ENCODE measurements at regions not wholly inside any gene's neighbourhood (a gene's known extent, or its start where the extent isn't known, plus 50 kb on each side); places are given as distances from the start of the nearest gene placed in this dataset.
"Not testable (repeated sequence)": the region's sequence is repeated elsewhere in the genome, so short reads cannot be mapped to it uniquely, and the experiment has no call there.

DNA sequence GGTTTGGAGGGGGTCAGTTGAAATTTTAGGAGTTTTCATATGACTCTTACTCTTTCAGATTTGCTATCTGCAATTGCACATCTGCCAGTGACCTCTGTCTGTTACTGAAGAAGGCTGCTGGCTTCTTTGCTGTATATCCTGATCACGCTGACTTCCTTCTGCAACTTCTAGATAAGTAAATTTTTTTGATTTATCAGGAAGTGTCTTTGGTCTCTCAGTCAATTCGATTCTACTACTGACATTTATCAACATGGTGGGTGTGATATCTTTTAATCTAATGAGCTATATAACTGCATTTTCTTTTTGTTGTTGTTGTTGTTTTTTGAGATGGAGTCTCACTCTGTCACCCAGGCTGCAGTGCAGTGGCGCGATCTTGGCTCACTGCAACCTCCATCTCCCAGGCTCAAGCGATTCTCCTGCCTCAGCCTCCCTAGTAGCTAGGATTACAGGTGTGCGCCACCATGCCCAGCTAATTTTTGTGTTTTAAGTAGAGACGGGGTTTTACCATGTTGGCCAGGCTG lies 55.7 kb upstream of the HBS1L start:
- CTCF ChIA-PET; H3K9ac ChIP-seq (ENCODE audit: low read length); H3K9me3 Mint-ChIP-seq (ENCODE audit: insufficient read depth); H3K36me3 ChIP-seq (replicated peaks in 1 of 2; ENCODE audit: control extremely low read depth in 1 of 2, control insufficient read depth in 1 of 2, extremely low read depth in 1 of 2, insufficient read depth in 2 of 2, low read length in 1 of 2); H3K9me3 ChIP-seq (ENCODE audit: control extremely low read depth in 1 of 3, control insufficient read depth in 2 of 3, insufficient read depth in 1 of 3, low read length in 2 of 3); H3K27ac ChIP-seq (ENCODE audit: low read length in 2 of 2); POLR2A ChIA-PET; DNase-seq; H3K79me2 ChIP-seq (ENCODE audit: control insufficient read depth, insufficient read depth, low read length); intact Hi-C loops (cut with micrococcal nuclease); H3K27me3 ChIP-seq (replicated peaks in 1 of 4; ENCODE audit: control extremely low read depth in 1 of 4, control insufficient read depth in 3 of 4, insufficient read depth in 4 of 4, low read length in 3 of 4); H3K4me1 ChIP-seq (ENCODE audit: control insufficient read depth in 2 of 2, insufficient read depth in 2 of 2, low read length in 2 of 2); H3K4me2 ChIP-seq (replicated peaks; ENCODE audit: low read depth, low read length, poor library complexity, severe bottlenecking); H4K20me1 ChIP-seq (ENCODE audit: control insufficient read depth, insufficient read depth, low read length, poor library complexity, severe bottlenecking); H3K4me3 ChIP-seq (ENCODE audit: control extremely low read depth in 1 of 5, extremely low read depth in 1 of 5, insufficient read depth in 1 of 5, low read depth in 2 of 5, low read length in 4 of 5); H2AFZ ChIP-seq (ENCODE audit: insufficient read depth, low read depth, low read length, poor library complexity, severe bottlenecking); H3K4me3 Mint-ChIP-seq; H3K27ac Mint-ChIP-seq; ATAC-seq (ENCODE audit: low read depth): not testable (repeated sequence)
- Mint-ChIP-seq H3K4me1 (peaks cover 14% of the 10 kb centered on the region), H3K27me3 (peaks cover 11% of the 10 kb centered on the region)
- WGBS (ENCODE audit: insufficient coverage) = 100% methylated on average over 1 of the region's 7 CpGs

DNA sequence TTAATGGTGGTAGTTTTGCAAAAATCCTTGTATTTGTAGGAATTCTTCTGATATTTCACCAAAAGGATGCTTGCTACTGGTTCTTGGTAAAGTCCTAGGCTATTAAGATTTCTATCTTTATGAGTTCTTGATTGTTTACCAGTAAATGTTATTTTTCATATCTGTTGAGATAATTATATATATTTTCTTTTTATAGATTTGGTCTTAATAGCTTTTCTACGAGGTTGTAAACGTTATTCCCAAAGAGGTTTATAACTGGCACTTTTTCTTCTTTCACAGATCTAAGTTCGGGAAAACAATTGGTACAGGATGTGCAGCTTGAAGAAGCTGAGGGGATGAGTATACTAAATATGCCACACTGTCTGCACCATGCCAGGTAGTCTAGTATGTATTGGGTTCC lies 55.1 kb upstream of the HBS1L start:
- H3K27me3 ChIP-seq (replicated peaks in 1 of 4; ENCODE audit: control extremely low read depth in 1 of 4, control insufficient read depth in 3 of 4, insufficient read depth in 4 of 4, low read length in 3 of 4) = no peaks in the 10 kb centered on the region
- WGBS (ENCODE audit: insufficient coverage) = 100% methylated on average over 1 of the region's 3 CpGs
- TF ChIP-seq, protein P1, sequence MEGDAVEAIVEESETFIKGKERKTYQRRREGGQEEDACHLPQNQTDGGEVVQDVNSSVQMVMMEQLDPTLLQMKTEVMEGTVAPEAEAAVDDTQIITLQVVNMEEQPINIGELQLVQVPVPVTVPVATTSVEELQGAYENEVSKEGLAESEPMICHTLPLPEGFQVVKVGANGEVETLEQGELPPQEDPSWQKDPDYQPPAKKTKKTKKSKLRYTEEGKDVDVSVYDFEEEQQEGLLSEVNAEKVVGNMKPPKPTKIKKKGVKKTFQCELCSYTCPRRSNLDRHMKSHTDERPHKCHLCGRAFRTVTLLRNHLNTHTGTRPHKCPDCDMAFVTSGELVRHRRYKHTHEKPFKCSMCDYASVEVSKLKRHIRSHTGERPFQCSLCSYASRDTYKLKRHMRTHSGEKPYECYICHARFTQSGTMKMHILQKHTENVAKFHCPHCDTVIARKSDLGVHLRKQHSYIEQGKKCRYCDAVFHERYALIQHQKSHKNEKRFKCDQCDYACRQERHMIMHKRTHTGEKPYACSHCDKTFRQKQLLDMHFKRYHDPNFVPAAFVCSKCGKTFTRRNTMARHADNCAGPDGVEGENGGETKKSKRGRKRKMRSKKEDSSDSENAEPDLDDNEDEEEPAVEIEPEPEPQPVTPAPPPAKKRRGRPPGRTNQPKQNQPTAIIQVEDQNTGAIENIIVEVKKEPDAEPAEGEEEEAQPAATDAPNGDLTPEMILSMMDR (IDR thresholded peaks at IDR 0.05) = no peak
- no peaks in the 10 kb centered on the region for H3K4me1 ChIP-seq (ENCODE audit: control insufficient read depth in 2 of 2, insufficient read depth in 2 of 2, low read length in 2 of 2)
- H3K4me3 Mint-ChIP-seq = no peak overlapping the region
- ATAC-seq (ENCODE audit: low read depth) (no peak), DNase-seq (no peak)
- no peaks in the 10 kb centered on the region for H3K79me2 ChIP-seq (ENCODE audit: control insufficient read depth, insufficient read depth, low read length)
- peaks cover 11% of the 10 kb centered on the region for H3K4me1 Mint-ChIP-seq
- H3K27ac ChIP-seq (ENCODE audit: low read length in 2 of 2) = no peak overlapping the region
- H3K36me3 ChIP-seq (replicated peaks in 1 of 2; ENCODE audit: control extremely low read depth in 1 of 2, control insufficient read depth in 1 of 2, extremely low read depth in 1 of 2, insufficient read depth in 2 of 2, low read length in 1 of 2) = no peaks in the 10 kb centered on the region
- no peak overlapping the region for H3K9ac ChIP-seq (ENCODE audit: low read length)
- ChIA-PET POLR2A (no interaction called here), CTCF (no interaction called here)
- intact Hi-C loops (cut with micrococcal nuclease) = no loop called here
- peaks cover 9% of the 10 kb centered on the region for H3K27me3 Mint-ChIP-seq
- no peaks in the 10 kb centered on the region for H3K9me3 Mint-ChIP-seq (ENCODE audit: insufficient read depth)
- no peak overlapping the region for H2AFZ ChIP-seq (ENCODE audit: insufficient read depth, low read depth, low read length, poor library complexity, severe bottlenecking)
- no peak overlapping the region for H3K27ac Mint-ChIP-seq
- no peak overlapping the region for H3K4me2 ChIP-seq (replicated peaks; ENCODE audit: low read depth, low read length, poor library complexity, severe bottlenecking)
- no peaks in the 10 kb centered on the region for H3K9me3 ChIP-seq (ENCODE audit: control extremely low read depth in 1 of 3, control insufficient read depth in 2 of 3, insufficient read depth in 1 of 3, low read length in 2 of 3)
- no peak overlapping the region for H3K4me3 ChIP-seq (ENCODE audit: control extremely low read depth in 1 of 5, extremely low read depth in 1 of 5, insufficient read depth in 1 of 5, low read depth in 2 of 5, low read length in 4 of 5)
- no peaks in the 10 kb centered on the region for H4K20me1 ChIP-seq (ENCODE audit: control insufficient read depth, insufficient read depth, low read length, poor library complexity, severe bottlenecking)

Measured in B cell (primary cell).